Suprapubic skin (tissue), 3 donors: ENCODE measurements at regions not wholly inside any gene's neighbourhood (a gene's known extent, or its start where the extent isn't known, plus 50 kb on each side); places are given as distances from the start of the nearest gene placed in this dataset.

Experiments used
- EP300 ChIP-seq: sonication (generic); formaldehyde crosslinking; IDR thresholded peaks from one replicate; pipeline ENCODE4 v1.6.1; 2017; ENCODE audit warnings: antibody characterized with exemption
- TF ChIP-seq, protein P1 (sequence below), 2 donors: fragments of 200-600 bp in 1 of 2; fragments of 450-650 bp in 1 of 2; sonication (generic) in 1 of 2; IDR thresholded peaks; one replicate each; pipeline ENCODE4 v1.5.1; 2016 to 2019; ENCODE audit warnings: antibody characterized with exemption in 2 of 2, mild to moderate bottlenecking in 1 of 2, moderate library complexity in 1 of 2

DNA sequence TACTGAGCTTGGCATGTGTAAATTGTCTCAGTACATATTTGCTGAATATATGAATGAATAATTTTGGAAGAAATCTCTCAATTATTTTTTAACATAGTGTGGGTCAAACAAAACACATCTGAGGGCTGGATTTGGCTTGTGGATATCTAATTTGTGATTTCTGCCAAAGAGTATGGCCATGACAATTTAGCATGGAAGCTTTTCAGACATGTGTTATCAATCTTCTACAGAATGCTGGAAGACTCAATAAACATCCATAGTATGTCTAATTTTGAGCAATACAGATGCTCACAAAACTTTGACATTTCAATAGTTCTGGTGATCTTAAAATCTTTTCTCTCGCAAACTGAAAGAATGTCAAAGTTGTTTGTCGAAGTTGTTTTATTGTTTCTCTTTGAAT is 214.1 kb upstream of the ANKH start:
- TF ChIP-seq, protein P1, sequence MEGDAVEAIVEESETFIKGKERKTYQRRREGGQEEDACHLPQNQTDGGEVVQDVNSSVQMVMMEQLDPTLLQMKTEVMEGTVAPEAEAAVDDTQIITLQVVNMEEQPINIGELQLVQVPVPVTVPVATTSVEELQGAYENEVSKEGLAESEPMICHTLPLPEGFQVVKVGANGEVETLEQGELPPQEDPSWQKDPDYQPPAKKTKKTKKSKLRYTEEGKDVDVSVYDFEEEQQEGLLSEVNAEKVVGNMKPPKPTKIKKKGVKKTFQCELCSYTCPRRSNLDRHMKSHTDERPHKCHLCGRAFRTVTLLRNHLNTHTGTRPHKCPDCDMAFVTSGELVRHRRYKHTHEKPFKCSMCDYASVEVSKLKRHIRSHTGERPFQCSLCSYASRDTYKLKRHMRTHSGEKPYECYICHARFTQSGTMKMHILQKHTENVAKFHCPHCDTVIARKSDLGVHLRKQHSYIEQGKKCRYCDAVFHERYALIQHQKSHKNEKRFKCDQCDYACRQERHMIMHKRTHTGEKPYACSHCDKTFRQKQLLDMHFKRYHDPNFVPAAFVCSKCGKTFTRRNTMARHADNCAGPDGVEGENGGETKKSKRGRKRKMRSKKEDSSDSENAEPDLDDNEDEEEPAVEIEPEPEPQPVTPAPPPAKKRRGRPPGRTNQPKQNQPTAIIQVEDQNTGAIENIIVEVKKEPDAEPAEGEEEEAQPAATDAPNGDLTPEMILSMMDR (IDR thresholded peaks at IDR 0.05), result no peak
- TF ChIP-seq EP300, result no peak
